ENCODE measurements at regions not wholly inside any gene's neighbourhood (a gene's known extent, or its start where the extent isn't known, plus 50 kb on each side); places are given as distances from the start of the nearest gene placed in this dataset.
"Not testable (repeated sequence)": the region's sequence is repeated elsewhere in the genome, so short reads cannot be mapped to it uniquely, and the experiment has no call there.

GRCh38 chr14:30426463-30426862 is 132.5 kb upstream of the G2E3 start:
- no peak for ATAC-seq (ENCODE audit: poor library complexity)
- DNase-seq, result no peak
- intact Hi-C loops (cut with DNase I), result no loop called here

GRCh38 chr14:30427401-30427800 is 131.6 kb upstream of the G2E3 start:
- ATAC-seq (ENCODE audit: poor library complexity), result no peak
- no peak for DNase-seq
- intact Hi-C loops (cut with DNase I), result no loop called here

GRCh38 chr14:30427846-30428245 is 131.1 kb upstream of the G2E3 start:
- ATAC-seq (ENCODE audit: poor library complexity) (no peak), DNase-seq (no peak)
- intact Hi-C loops (cut with DNase I), result no loop called here

GRCh38 chr14:30431552-30431951 is 127.4 kb upstream of the G2E3 start:
- intact Hi-C loops (cut with DNase I), result no loop called here
- ATAC-seq (ENCODE audit: poor library complexity), result no peak
- DNase-seq, result no peak

- DNase-seq, result no peak
- intact Hi-C loops (cut with DNase I), result loop anchor here (10.0 kb wide), 1 partner anchor 66 kb away; no protein-coding TSS in a partner anchor
Observed at GRCh38 chr14:30440961-30441360, 118.0 kb upstream of the G2E3 start.

GRCh38 chr14:30443368-30444007 is 115.5 kb upstream of the G2E3 start:
- DNase-seq (no peak), ATAC-seq (ENCODE audit: poor library complexity) (no peak)
- intact Hi-C loops (cut with DNase I), result loop anchor here (10.0 kb wide), 1 partner anchor 69 kb away; no protein-coding TSS in a partner anchor

More at GRCh38 chr14:30440961-30441360, 118.0 kb upstream of the G2E3 start:
- no peak for ATAC-seq (ENCODE audit: poor library complexity)

- DNase-seq, result no peak
- intact Hi-C loops (cut with DNase I), result loop anchor here (10.0 kb wide), 1 partner anchor 70 kb away; no protein-coding TSS in a partner anchor
Observed at GRCh38 chr14:30444451-30444850, 114.5 kb upstream of the G2E3 start.

GRCh38 chr14:30445011-30445793 is 113.8 kb upstream of the G2E3 start:
- no peak for ATAC-seq (ENCODE audit: poor library complexity)
- DNase-seq, result no peak
- intact Hi-C loops (cut with DNase I), result loop anchor here (10.0 kb wide), 1 partner anchor 70 kb away; no protein-coding TSS in a partner anchor

More at GRCh38 chr14:30444451-30444850, 114.5 kb upstream of the G2E3 start:
- ATAC-seq (ENCODE audit: poor library complexity), result no peak

- DNase-seq (no peak), ATAC-seq (ENCODE audit: poor library complexity) (no peak)
- intact Hi-C loops (cut with DNase I), result loop anchor here (10.0 kb wide), 1 partner anchor 71 kb away; no protein-coding TSS in a partner anchor
Observed at GRCh38 chr14:30445852-30446251, 113.1 kb upstream of the G2E3 start.

- DNase-seq (no peak), ATAC-seq (ENCODE audit: poor library complexity) (peak; percentile 94)
- intact Hi-C loops (cut with DNase I), result no loop called here
Observed at GRCh38 chr14:30450631-30451545, 108.1 kb upstream of the G2E3 start.

GRCh38 chr14:30456296-30456695 is 102.7 kb upstream of the G2E3 start:
- no peak for DNase-seq
- intact Hi-C loops (cut with DNase I), result no loop called here
- ATAC-seq (ENCODE audit: poor library complexity), result no peak

GRCh38 chr14:30462358-30462757 is 96.6 kb upstream of the G2E3 start:
- no peak for ATAC-seq (ENCODE audit: poor library complexity)
- intact Hi-C loops (cut with DNase I), result no loop called here
- DNase-seq, result no peak

- DNase-seq (no peak), ATAC-seq (ENCODE audit: poor library complexity) (no peak)
- intact Hi-C loops (cut with DNase I), result no loop called here
Observed at GRCh38 chr14:30464481-30464880, 94.5 kb upstream of the G2E3 start.

- DNase-seq, result no peak
- no peak for ATAC-seq (ENCODE audit: poor library complexity)
- intact Hi-C loops (cut with DNase I), result no loop called here
Observed at GRCh38 chr14:30468354-30468753, 90.6 kb upstream of the G2E3 start.

- DNase-seq (no peak), ATAC-seq (ENCODE audit: poor library complexity) (no peak)
- intact Hi-C loops (cut with DNase I), result no loop called here
Observed at GRCh38 chr14:30471980-30472379, 87.0 kb upstream of the G2E3 start.

- intact Hi-C loops (cut with DNase I); DNase-seq; ATAC-seq (ENCODE audit: poor library complexity): not testable (repeated sequence)
Observed at GRCh38 chr14:30473846-30474696, 84.9 kb upstream of the G2E3 start.

- DNase-seq (no peak), ATAC-seq (ENCODE audit: poor library complexity) (no peak)
Observed at GRCh38 chr14:30482276-30482675, 76.7 kb upstream of the G2E3 start.

GRCh38 chr14:30484201-30484600 is 74.8 kb upstream of the G2E3 start:
- DNase-seq (no peak), ATAC-seq (ENCODE audit: poor library complexity) (no peak)
- intact Hi-C loops (cut with DNase I), result no loop called here

More at GRCh38 chr14:30482276-30482675, 76.7 kb upstream of the G2E3 start:
- intact Hi-C loops (cut with DNase I), result no loop called here

All from Right ventricle myocardium superior (tissue), 1 donor.